ENCODE measurements at regions not wholly inside any gene's neighbourhood (a gene's known extent, or its start where the extent isn't known, plus 50 kb on each side); places are given as distances from the start of the nearest gene placed in this dataset.
"Not testable (repeated sequence)": the region's sequence is repeated elsewhere in the genome, so short reads cannot be mapped to it uniquely, and the experiment has no call there.

GRCh38 chr15:98088307-98088945 lies 127.9 kb downstream of the ARRDC4 start:
- DNase-seq (ENCODE audit: low spot score), result not testable (repeated sequence)

- not testable (repeated sequence) for DNase-seq (ENCODE audit: low spot score)
These were observed 128.8 kb downstream of the ARRDC4 start for GRCh38 chr15:98089352-98089751.

GRCh38 chr15:98097986-98098385 lies 137.5 kb downstream of the ARRDC4 start:
- not testable (repeated sequence) for DNase-seq (ENCODE audit: low spot score)

- DNase-seq (ENCODE audit: low spot score), result not testable (repeated sequence)
These were observed 140.1 kb downstream of the ARRDC4 start for GRCh38 chr15:98100606-98101005.

- no peak for DNase-seq (ENCODE audit: low spot score)
These were observed 143.1 kb downstream of the ARRDC4 start for GRCh38 chr15:98103570-98103969.

GRCh38 chr15:98104386-98105151 lies 144.1 kb downstream of the ARRDC4 start:
- DNase-seq (ENCODE audit: low spot score), result not testable (repeated sequence)

GRCh38 chr15:98106615-98107194 lies 146.2 kb downstream of the ARRDC4 start:
- not testable (repeated sequence) for DNase-seq (ENCODE audit: low spot score)

GRCh38 chr15:98111806-98112205 lies 151.3 kb downstream of the ARRDC4 start:
- no peak for DNase-seq (ENCODE audit: low spot score)

- no peak for DNase-seq (ENCODE audit: low spot score)
These were observed 152.8 kb downstream of the ARRDC4 start for GRCh38 chr15:98113327-98113726.

- DNase-seq (ENCODE audit: low spot score), result no peak
These were observed 160.1 kb downstream of the ARRDC4 start for GRCh38 chr15:98120561-98120960.

- no peak for DNase-seq (ENCODE audit: low spot score)
These were observed 161.0 kb downstream of the ARRDC4 start for GRCh38 chr15:98121536-98121935.

GRCh38 chr15:98121957-98122356 lies 161.5 kb downstream of the ARRDC4 start:
- DNase-seq (ENCODE audit: low spot score), result no peak

GRCh38 chr15:98123297-98123696 lies 162.8 kb downstream of the ARRDC4 start:
- no peak for DNase-seq (ENCODE audit: low spot score)

- no peak for DNase-seq (ENCODE audit: low spot score)
These were observed 163.3 kb downstream of the ARRDC4 start for GRCh38 chr15:98123834-98124233.

- no peak for DNase-seq (ENCODE audit: low spot score)
These were observed 164.1 kb downstream of the ARRDC4 start for GRCh38 chr15:98124581-98124980.

GRCh38 chr15:98126326-98127085 lies 166.0 kb downstream of the ARRDC4 start:
- DNase-seq (ENCODE audit: low spot score), result no peak

- no peak for DNase-seq (ENCODE audit: low spot score)
These were observed 167.1 kb downstream of the ARRDC4 start for GRCh38 chr15:98127586-98127985.

GRCh38 chr15:98131924-98132323 lies 171.4 kb downstream of the ARRDC4 start:
- no peak for DNase-seq (ENCODE audit: low spot score)

GRCh38 chr15:98134905-98135304 lies 174.4 kb downstream of the ARRDC4 start:
- no peak for DNase-seq (ENCODE audit: low spot score)

GRCh38 chr15:98138910-98139309 lies 178.4 kb downstream of the ARRDC4 start:
- DNase-seq (ENCODE audit: low spot score), result no peak

- DNase-seq (ENCODE audit: low spot score), result no peak
These were observed 178.8 kb downstream of the ARRDC4 start for GRCh38 chr15:98139337-98139736.

GRCh38 chr15:98142572-98142971 lies 182.1 kb downstream of the ARRDC4 start:
- no peak for DNase-seq (ENCODE audit: low spot score)
